NT2/D1 (cell line): ENCODE measurements at regions not wholly inside any gene's neighbourhood (a gene's known extent, or its start where the extent isn't known, plus 50 kb on each side); places are given as distances from the start of the nearest gene placed in this dataset.

Experiments used
- DNase-seq: peaks from one replicate; pipeline ENCODE4 v3.0.0-alpha.2; 2011; ENCODE audit warnings: low read depth, low spot score
- H3K27me3 ChIP-seq: 2 replicates; pipeline ENCODE4 v1.6.0; 2011; ENCODE audit warnings: mild to moderate bottlenecking; ENCODE audit not compliant: insufficient read length, insufficient read depth
- H3K36me3 ChIP-seq: 2 replicates; pipeline ENCODE4 v1.6.1; 2011; ENCODE audit warnings: mild to moderate bottlenecking, low read length, mixed read lengths; ENCODE audit not compliant: insufficient read depth, insufficient read length
- H3K4me1 ChIP-seq: 2 replicates; pipeline ENCODE4 v1.5.1; 2011; ENCODE audit not compliant: insufficient read depth, insufficient read length
- H3K4me3 ChIP-seq: 2 replicates; pipeline ENCODE4 v1.5.1; 2011; ENCODE audit warnings: low read depth; ENCODE audit not compliant: insufficient read length
- H3K9ac ChIP-seq: 2 replicates; pipeline ENCODE4 v1.6.0; 2011; ENCODE audit warnings: low read depth; ENCODE audit not compliant: insufficient read length
- H3K9me3 ChIP-seq: 2 replicates; pipeline ENCODE4 v1.5.1; 2011; ENCODE audit warnings: mild to moderate bottlenecking, low read length; ENCODE audit not compliant: insufficient read depth
- SUZ12 ChIP-seq: IDR thresholded peaks from 2 replicates; pipeline ENCODE4 v1.6.1; 2011; ENCODE audit not compliant: insufficient read length, insufficient read depth; ENCODE audit errors: extremely low read depth
- YY1 ChIP-seq: IDR thresholded peaks from 2 replicates; pipeline ENCODE4 v1.6.1; 2011; ENCODE audit not compliant: insufficient read length, insufficient read depth
- ZNF274 ChIP-seq: IDR thresholded peaks from 2 replicates; pipeline ENCODE4 v1.6.1; 2011; ENCODE audit warnings: mild to moderate bottlenecking, low read depth, low read length

DNA sequence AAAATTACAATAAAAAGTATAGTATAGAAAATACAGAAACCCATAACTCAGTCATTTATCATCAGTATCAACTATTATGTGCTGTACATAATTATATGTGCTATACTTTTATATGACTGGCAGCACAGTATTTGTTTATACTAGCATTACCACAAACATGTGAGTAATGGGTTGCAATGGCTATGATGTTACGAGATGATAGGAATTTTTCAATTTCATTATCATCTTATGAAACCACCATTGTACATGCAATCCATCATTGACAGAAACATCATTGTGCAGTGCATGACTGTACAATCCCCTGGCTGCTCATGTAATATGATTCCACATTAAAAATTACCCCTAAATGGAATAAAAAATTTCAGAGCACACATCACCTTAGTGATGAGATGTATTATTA is 55.7 kb upstream of the TMEM229A start:
- H3K9me3 ChIP-seq = no peaks in the 10 kb centered on the region
- H3K4me1 ChIP-seq = no peaks in the 10 kb centered on the region
- no peaks in the 10 kb centered on the region for H3K27me3 ChIP-seq
- no peak overlapping the region for H3K9ac ChIP-seq
- no peak for DNase-seq
- H3K36me3 ChIP-seq = no peaks in the 10 kb centered on the region
- TF ChIP-seq SUZ12 (no peak), ZNF274 (no peak), YY1 (no peak)
- H3K4me3 ChIP-seq = no peak overlapping the region

DNA sequence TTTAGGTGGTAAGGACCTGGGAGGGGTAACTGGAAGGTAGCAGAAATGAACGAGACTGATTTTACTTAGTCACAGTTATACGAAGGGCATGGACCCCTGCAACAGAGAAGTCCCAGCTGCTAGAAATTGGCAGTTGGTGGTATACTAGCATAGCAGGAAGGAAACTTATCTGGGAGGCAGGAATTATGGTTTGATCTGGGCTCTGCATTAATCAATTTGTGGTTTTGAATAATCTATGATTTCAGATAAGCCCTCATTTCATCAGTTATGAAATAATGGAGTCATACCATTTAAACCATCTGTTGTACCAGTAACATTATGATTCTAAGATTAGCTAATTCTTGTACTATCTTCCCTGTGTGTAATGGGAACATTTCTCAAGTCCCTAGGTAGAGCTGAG is 54.0 kb upstream of the TMEM229A start:
- no peaks in the 10 kb centered on the region for H3K4me1 ChIP-seq
- H3K9ac ChIP-seq = no peak overlapping the region
- H3K36me3 ChIP-seq = no peaks in the 10 kb centered on the region
- TF ChIP-seq YY1 = no peak
- TF ChIP-seq SUZ12 = no peak
- TF ChIP-seq ZNF274 = no peak
- DNase-seq = no peak
- H3K4me3 ChIP-seq = no peak overlapping the region
- no peaks in the 10 kb centered on the region for H3K27me3 ChIP-seq
- no peaks in the 10 kb centered on the region for H3K9me3 ChIP-seq

DNA sequence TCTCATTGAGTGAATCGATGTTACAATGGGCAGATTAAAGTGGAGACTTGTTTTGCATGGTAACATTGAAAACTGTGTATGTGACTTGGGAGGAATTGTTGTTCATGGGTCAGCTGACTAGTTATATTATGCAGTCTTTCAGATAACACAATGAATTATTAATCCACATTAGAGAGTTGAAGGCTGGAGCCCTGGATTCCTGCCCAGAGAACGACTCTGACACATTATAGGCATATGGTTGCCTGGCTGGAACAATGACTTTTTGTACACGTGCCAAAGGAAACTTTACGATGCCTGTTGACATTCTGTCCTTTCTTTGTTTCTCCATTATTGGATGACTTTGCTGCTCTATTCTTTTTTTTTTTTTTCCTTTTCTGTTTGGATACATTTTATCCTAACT is 52.3 kb upstream of the TMEM229A start:
- Histone ChIP-seq H3K4me3 (no peak overlapping the region), H3K4me1 (no peaks in the 10 kb centered on the region), H3K27me3 (no peaks in the 10 kb centered on the region), H3K36me3 (no peaks in the 10 kb centered on the region), H3K9ac (no peak overlapping the region), H3K9me3 (no peaks in the 10 kb centered on the region)
- no peak for DNase-seq
- TF ChIP-seq SUZ12 (no peak), YY1 (no peak), ZNF274 (no peak)

DNA sequence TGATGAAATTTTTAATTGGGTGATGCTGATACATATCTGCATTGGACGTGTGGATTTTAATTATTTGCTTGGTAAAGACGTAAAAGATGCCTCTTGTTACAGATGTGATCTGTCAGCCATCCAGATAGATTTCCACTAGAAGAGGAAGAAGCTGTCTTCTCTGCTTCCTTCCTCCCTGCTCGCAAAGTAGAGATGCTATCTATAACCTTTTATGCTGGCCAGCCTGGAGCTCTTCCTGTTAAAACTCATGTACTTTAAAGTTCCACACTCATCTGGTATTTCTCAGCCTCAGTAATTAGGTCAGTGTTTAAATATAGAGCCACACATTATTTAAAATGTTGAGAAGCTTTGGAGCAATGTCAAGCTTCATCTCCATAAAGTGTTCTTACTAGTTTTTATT is 51.2 kb upstream of the TMEM229A start:
- no peak for TF ChIP-seq ZNF274
- TF ChIP-seq YY1 = no peak
- TF ChIP-seq SUZ12 = no peak
- H3K9ac ChIP-seq = no peak overlapping the region
- H3K36me3 ChIP-seq = no peaks in the 10 kb centered on the region
- H3K27me3 ChIP-seq = no peaks in the 10 kb centered on the region
- DNase-seq = no peak
- no peaks in the 10 kb centered on the region for H3K9me3 ChIP-seq
- no peak overlapping the region for H3K4me3 ChIP-seq
- no peaks in the 10 kb centered on the region for H3K4me1 ChIP-seq
